Activated CD8-positive, alpha-beta memory T cell treated with anti-CD3 and anti-CD28 coated beads, Interleukin-2, amount 50 U/mL, for 48 hours (primary cell): ENCODE measurements at regions not wholly inside any gene's neighbourhood (a gene's known extent, or its start where the extent isn't known, plus 50 kb on each side); places are given as distances from the start of the nearest gene placed in this dataset.
"Not testable (repeated sequence)": the region's sequence is repeated elsewhere in the genome, so short reads cannot be mapped to it uniquely, and the experiment has no call there.

Experiments used
- DNase-seq: peaks from one replicate; pipeline ENCODE4 v3.0.0-alpha.2; 2020

DNA sequence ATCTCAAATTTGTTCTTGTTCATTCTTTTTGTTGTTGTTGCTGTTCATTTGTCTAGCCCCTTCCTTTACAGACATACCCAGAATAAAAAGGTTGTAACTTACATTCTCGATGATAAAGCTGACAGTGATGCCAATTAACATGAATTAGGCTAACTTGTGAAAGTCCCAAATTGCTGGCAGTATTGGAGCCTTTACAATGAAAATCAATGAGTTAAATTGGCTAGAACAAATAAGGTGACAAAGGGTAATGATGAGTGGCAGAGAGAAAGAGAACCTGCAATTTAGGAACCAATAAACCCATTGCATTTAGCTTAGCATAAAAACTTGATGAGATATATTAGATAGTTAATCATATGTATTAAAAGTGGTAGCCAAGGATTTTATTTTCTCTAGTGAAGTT, 521.0 kb downstream of the ADCYAP1 start:
- DNase-seq = no peak

DNA sequence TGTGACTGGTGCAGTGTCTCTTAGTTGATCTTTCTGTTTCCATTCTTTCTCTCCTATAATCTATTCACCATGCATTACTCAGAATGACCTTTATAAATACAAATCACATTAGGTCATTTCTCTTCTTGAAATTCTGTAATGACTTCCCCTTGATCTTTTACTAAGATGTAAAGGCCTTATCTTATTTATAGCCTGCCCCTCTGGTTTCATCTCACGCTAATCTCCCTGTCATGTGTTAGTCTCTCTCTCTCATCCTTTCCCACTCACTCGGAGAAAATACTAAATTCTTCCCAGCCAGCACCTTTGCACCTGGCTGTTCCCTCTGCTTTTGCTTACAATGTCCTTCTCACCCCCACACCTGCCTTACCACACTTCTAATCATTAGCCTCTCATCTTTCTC, 530.8 kb downstream of the ADCYAP1 start:
- no peak for DNase-seq

DNA sequence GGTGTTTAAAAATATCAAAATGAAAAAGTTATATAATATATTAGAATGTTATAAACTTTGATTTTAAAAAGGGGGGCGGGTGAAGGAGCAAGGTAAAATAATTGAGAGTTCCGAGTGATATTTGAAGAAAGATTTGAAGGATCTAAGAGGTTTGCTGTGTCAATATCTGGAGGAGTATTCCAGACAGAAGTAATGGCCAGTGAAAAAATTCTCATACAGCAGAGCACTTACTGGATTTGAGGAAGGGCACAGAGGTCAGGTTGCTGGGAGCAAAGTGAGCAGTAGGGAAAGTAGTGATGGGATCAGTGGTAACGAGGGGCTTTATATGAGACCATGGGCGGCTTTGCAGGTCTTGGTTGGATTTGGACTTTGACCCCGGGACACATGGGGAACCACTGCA, 531.5 kb downstream of the ADCYAP1 start:
- DNase-seq = no peak

DNA sequence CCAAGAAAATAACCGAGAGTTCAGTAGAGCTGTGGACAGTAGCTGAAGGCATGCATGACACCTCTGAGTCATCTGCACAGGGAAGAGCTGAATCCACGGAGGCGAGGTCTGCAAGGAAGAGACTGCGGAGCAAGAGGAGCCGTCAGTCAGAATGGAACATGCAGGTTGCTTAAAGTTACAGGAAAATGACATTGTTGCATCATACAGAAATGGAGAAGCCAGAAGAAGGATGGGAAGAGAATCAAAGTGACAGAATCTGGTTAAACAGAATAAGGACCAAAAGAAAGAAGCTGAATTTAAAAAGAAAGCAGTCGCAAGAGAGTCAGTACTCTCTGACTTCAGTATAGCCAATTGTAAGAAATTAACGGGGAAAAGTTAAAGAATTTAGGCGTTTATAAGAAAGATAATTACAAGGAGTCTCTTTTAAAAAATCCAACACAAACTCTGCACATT, 533.8 kb downstream of the ADCYAP1 start:
- no peak for DNase-seq

DNA sequence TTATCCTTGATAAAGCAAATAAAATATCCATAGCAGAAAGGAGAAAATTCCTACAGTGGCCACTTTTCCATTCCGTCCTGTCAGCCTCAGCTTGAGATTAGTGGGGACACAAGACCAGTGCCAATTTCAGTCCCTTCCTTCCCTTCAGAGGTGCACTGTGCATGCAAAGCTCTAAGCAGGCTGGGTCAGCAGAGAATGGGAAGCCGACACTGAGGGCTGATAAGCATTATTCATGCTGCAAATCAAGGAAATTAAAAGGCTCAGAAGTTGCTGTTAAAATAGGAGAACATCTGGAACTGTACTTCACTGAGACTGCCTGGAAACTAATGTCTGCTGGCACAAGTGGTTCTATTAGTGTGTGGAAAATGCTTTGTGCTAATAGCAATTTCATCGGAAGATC, 534.3 kb downstream of the ADCYAP1 start:
- DNase-seq = no peak

DNA sequence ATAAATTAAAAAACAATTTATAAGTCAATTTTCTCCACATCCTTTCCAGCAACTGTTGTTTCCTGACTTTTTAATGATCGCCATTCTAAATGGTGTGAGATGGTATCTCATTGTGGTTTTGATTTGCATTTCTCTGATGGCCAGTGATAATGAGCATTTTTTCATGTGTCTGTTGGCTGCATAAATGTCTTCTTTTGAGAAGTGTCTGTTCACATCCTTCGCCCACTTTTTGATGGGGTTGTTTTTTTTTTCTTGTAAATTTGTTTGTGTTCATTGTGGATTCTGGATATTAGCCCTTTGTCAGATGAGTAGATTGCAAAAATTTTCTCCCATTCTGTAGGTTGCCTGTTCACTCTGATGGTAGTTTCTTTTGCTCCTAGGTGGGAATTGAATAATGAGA, 539.4 kb downstream of the ADCYAP1 start:
- not testable (repeated sequence) for DNase-seq

DNA sequence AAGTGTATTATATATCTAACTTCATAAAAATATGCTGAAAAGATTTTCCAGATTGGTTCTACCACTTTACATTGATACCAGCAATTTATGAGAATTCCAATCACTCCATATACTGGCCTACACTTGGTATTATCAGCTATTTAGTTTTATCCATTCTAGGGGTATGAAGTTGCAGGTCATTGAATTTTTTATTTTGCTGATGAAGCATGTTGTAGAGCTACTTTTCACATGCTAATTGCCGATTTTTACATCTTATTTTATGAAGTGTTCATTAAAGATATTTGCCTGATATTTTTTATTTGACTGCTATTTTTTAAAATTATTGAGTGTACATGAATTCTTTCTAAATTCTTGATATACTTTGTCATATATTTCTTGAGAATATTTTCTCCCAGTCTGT, 542.1 kb downstream of the ADCYAP1 start:
- no peak for DNase-seq

DNA sequence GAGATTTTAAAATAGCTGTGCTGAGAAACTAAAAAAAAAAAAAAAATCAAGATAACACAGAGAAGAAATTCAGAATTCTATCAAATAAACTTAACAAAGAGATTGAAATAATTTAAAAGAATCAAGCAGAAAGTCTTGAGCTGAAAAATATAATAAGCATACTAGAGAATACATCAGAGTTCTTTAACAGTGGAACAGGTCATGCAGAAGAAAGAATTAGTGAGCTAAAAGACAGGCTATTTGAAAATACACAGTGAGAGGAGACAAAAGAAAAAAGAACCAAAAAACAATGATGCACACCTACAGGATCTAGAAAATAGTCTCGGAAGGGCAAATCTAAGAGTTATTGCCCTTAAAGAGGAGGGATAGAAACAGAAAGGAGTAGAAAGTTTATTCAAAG, 548.1 kb downstream of the ADCYAP1 start:
- DNase-seq = no peak

DNA sequence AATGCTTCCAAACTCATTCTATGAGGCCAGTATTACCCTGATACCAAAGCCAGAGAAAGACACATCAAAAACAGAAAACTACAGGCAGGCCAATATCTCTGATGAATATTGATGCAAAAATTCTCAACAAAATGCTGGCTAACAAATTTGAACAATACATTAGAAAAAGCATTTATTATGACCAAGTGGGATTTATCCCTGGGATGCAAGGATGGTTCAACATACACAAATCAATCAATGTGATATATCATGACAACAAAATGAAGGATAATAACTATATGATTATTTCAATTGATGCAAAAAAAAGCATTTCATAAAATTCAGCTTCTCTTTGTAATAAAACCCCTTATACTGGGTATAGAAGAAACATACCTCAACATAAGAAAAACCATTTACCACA, 550.9 kb downstream of the ADCYAP1 start:
- no peak for DNase-seq

DNA sequence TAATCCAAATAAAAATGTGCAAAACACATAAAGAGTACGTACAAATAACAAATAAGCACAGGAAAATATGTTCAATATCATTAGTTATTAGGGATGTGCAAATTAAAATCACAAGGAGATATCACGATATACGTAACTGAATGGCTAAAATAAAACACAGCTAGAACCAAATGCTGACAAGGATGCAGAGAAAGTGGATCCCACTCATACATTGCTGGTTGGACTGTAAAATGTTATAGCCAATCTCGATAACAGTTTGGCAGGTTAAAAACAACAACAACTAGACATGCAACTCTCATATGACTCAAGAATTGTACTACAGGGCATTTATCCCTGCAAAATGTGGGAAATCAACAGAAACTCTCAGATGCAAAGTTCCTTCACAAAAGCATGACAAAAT, 553.9 kb downstream of the ADCYAP1 start:
- DNase-seq = no peak

DNA sequence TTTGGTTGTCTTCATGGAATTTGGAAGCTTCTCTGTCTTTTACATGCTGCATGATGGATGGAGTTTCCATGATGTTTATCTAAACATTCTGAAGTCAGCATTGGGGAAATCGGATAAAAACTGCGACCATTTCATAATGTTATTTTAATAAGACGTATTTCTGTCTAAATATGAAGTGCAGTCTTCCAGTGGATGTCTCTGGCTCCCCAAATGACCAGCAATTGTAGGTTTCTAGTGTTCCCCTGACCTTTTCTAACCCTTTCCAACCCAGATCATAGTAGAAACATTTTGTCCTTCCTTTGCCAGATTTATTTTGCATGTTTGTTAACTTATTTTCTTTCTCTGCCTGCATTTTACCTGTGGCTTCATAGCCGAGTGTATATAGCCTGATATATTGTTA, 559.3 kb downstream of the ADCYAP1 start:
- DNase-seq = no peak

DNA sequence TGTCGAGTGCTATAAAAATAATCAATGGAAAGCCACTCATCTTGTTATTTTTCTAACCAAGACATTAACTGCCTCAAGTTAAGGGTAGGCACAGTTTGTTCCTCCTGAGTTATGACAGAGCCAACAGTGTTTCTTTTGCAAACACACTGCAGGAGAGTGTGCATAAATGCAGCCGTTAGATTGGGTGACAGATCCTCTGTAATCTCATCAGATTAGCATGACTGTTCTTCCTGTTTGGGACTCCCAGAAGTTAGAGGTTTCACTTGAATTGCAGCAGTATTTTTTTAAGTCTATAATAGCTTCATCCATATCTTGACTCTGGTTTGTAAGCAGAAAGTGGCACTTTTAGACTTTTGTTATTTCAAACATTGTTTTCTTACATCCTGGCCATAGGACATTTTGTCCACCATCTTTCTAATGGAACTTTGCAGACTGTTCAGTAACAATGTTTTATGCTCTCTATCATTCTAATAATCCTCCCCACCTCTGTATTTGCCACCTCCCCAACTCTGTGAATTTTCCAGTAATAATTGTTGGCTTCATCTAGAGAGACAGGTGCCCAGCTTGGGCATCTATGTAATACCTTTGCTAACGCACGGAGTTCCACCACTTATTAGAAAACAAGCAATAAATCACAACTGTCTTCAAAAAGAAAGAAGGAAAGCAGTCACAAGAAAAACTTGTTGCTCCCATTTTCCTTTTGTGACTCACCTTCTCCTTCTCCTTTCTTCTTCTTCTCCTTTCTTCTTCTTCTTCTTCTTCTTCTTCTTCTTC, 560.0 kb downstream of the ADCYAP1 start:
- no peak for DNase-seq

DNA sequence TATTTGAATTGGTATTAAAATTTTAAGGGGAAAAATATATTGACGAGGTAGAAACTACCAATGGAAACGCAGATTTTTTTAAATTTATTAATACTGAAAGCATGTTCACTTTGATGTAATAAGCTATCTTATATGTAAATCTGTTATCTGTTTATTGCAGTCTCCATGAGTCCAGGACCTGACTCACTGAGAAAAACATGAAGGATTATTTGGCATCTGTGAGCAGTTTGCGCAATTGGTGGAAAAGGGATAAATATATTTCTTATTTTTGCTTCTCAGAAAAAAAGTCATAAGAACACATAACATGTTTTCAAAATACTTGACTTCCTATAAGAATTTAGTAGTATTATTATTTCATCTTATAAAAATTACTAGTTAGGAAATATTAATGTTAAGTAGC, 561.4 kb downstream of the ADCYAP1 start:
- DNase-seq = no peak

DNA sequence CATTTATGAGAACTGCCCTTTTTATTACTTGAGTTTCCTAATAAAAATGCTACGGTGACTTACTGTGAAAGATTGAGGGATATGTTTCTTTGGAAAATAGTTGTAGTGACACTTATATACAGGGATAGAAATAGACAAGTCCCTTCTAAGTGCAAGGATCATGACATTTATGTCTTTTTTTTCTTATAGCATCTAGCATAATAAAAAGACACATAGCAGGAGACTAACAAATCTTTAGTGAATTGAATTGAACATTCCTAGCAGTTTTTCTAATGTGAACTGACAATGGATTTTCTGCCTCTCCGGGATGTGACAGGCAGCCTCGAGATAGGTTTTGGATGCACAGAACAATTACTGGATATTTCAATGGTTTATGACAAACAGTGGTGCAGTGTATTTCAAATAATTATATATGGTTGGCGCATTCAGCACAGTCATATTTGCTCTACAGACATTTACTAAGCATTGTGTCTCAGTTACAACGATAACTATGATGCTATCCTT, 562.8 kb downstream of the ADCYAP1 start:
- DNase-seq = no peak

DNA sequence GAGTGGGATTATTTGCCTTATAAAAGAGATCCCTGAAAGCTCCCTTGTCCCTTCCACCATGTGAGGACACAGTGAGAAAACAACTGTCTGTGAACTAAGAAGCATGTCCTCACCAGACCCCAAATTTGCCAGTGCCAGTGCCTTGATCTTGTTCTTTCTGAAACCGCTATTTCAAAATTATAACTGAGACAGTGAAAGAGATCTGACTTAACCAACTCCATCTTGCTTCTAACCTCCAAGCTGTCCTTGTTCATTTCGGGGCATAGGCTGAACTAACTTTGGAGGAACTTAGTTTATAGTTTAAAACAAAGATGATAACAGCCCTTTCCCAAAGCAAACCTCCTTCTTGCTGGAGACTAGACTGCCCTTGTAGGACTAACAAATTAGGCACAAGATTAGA, 563.9 kb downstream of the ADCYAP1 start:
- DNase-seq = no peak

DNA sequence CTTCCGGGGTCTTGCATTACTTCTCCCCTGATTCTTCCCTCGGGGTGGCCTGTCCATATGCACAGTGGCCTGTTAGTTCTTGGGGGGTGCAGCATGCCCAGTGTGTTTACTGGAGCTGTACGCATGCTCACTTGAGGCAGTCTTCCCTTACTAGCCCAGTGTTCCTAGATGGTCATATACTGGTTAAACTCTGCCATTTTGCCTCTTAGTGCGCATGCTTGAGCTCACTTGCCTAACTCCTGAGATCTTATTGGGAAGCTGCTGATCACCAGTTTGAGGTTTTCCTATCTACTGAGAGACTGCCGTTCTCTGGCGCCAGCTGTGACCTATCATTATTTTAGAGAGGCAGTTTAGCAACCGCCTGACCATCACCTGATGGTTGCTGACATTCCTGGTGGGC, 571.2 kb downstream of the ADCYAP1 start:
- DNase-seq = no peak

DNA sequence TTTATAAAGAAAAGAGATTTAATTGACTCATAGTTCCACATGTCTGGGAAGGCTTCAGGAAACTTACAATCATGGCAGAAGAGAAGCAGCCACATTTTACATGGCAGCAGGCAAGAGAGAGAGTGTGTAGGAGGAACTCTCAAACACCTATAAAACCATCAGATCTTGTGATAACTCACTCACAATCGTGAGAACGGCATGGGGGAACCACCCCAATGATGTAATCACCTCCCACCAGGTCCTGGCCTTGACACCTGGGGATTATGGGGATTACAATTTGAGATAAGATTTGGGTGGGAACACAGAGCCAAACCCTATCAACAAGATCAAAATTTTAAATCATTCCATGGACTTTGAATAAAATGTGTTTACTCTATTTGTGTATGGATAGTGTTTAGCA, 575.6 kb downstream of the ADCYAP1 start:
- DNase-seq = no peak

DNA sequence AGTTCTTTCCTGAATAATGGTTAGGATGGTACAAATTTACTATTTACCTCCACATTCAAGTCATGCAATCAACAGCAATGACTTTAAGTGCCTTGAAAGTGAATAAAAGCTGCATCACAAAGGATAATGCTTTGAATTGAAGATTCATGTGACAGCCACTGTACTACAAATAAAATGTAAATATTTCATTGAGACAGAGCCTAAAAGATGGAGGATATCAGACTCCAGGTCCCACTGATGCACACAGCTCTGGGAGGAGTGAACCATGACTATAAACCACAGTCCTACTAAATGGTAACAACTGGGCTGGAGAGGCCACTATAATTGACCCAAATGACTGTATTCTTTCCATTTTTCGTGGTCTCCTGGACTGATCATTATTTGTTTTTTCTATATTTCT, 576.9 kb downstream of the ADCYAP1 start:
- no peak for DNase-seq

DNA sequence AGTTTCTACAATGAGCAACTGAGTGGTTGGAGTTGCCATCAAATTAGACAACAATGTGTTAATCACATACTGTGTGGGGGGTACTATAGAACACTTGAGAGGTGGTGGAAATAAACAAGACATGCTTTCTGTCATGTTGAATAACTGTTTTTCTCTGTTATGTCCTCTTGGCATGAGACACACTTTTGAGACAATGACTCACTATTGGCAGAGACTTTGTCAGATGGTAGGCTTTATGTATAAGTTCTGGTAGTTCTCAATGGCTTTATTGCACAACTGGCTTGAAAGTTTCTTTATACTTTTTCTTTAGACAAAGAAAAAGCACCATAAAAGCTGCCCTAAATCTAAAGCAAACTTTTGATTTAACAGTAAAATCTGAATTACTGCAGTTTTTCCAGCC, 578.7 kb downstream of the ADCYAP1 start:
- DNase-seq = no peak

DNA sequence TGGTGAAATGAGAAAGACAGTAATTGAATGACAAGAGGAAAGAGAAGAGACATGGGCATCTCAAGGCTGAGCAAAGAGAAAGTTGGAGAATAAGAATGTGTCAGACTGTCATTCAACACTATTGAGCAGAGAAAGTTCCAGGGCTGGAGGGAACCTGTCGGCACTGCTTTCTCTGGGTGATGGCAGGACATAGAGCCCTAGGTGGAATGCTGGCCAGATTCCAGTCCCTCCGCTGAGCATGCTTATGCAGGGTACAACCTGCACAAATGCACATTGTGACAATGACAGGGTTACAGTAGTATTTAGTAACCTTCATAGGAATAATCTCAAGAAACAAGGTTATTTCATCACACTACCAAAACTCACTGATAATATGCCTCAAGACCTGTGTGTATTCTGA, 582.8 kb downstream of the ADCYAP1 start:
- DNase-seq = no peak

DNA sequence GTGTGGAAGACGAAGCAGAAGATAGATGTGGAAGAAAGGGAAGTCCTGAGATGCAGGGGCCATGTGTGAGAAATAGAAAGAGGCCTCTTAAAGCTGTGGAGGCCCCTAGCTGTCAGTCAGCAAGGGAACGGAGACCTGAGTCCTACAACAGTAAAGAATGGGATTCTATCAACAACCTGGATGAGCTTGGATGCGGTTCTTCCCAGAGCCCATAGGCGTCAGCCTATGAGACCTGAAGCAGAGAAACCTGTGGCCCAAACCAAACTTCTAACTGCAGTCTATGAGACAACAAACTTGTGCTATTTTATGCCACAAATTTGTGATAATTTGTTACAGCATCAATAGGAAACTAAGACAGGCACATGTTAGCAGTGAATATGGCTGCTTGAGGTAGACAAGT, 583.7 kb downstream of the ADCYAP1 start:
- DNase-seq = no peak

DNA sequence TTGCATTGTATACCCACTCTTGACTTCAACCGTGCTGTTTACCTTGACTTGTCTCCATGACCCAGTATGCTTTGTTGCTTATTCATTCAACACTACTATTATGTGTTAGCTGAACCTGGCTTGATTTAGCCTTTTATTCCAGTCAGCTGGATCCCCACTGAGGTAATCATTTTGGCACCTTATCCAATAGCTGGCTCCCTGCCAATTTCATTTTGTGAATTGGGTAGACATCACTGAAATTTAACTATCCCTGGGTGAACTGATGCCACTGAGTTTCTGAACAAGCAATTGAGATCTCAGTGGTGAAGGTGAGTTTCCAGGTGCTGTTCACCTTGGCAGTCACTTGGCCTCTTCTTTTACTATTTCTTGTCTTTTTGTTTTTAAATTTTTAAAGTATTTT, 584.3 kb downstream of the ADCYAP1 start:
- no peak for DNase-seq

DNA sequence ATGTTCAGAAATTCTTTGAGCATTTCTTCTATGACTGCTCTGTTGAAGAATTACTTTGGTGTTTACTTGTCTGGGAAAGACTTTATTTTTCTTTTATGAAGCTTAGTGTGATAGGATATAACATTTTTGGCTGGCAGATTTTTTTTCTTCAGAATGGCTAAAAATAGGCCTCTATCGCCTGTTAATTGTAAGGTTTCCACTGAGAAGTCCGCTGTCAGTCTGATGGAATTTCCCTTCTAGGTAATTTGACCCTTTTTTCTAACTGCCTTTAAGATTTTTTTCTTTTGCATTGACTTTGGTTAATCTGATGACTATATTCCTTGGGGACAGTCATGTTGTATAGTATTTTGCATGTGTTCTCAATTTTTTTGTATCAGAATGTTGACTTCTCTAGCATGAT, 590.7 kb downstream of the ADCYAP1 start:
- DNase-seq = no peak

DNA sequence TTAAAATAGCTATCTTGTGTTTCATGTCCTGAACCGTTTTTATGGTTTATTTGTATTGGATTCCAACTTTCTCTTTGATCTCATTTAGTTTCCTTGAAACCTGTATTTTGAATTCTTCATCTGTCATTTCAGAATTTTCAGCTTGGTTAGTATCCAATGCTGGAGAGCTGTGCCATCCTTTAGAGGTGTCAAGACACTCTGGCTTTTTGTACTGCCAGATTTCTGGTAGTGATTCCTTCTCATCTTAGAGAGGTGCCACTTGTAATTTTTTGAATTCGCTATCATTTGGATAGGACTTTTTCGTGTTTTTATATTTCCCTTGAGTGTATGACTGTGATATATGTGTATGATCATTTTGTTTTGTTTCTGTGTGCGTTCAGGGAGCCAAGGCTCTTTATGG, 591.4 kb downstream of the ADCYAP1 start:
- DNase-seq = no peak

DNA sequence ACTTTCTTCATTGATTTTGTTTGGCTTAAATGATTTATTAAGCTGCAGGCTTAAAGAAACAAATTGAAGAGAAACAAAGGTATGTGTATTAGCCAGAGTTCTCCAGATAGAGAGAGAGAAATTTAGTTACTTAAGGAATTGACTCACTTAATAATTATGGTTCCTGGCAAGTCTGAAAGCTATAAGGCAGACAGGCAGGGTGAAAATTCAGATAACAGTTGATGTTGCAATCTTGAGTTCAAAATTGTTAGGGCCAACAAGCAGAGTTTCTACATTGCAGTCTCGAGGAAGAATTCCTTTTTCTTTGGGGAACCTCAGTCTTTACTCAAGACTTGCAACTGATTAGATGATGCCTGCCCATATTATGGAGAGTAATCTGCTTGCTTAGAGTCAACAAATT, 593.5 kb downstream of the ADCYAP1 start:
- DNase-seq = no peak
